ENCODE measurements at regions not wholly inside any gene's neighbourhood (a gene's known extent, or its start where the extent isn't known, plus 50 kb on each side); places are given as distances from the start of the nearest gene placed in this dataset.

DNA sequence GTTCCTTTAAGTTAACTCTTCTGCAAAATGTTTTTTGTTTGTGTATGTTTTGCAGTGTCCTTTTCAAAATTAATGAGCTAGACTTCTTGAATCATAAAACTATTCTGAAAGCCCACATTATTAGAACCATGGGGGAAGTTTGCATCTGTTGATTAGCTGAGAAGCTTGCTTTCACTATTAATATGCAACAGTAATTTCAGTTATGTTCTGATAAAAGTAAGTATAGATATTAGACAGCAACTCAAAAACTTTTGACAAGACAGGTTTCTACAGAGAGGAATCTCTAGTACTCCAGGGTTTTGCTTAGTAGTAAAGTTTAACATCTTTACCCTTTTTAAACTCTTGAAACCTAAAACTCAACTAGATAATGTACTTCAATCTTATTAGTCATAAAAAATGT, 147.8 kb downstream of the UBE2E3 start:
- in situ Hi-C loops (cut with HindIII; ENCODE audit: extremely low pct_ligation_motif_present, low pct_unique_long_range_greater_than_20kb) = no loop called here
- intact Hi-C loops (cut with micrococcal nuclease; ENCODE audit: unreplicated experiment) = no loop called here
- Histone ChIP-seq H3K79me2 (ENCODE audit: insufficient read depth, low read length) (no peaks in the 10 kb centered on the region), H3K4me2 (ENCODE audit: low read depth, low read length) (no peak overlapping the region), H2AFZ (ENCODE audit: low read length) (no peak overlapping the region), H3K36me3 (replicated peaks in 1 of 2; ENCODE audit: control insufficient read depth in 1 of 2, insufficient read depth in 2 of 2, low read length in 2 of 2) (no peaks in the 10 kb centered on the region), H3K4me3 (replicated peaks in 1 of 3; ENCODE audit: insufficient read depth in 1 of 3, low read depth in 2 of 3, low read length in 3 of 3) (no peak overlapping the region), H3K9ac (ENCODE audit: insufficient read depth, low read depth, low read length) (no peak overlapping the region), H3K9me3 (ENCODE audit: low read length) (no peaks in the 10 kb centered on the region), H4K20me1 (ENCODE audit: insufficient read depth, low read length) (no peaks in the 10 kb centered on the region), H3K27me3 (ENCODE audit: control insufficient read depth in 1 of 2, insufficient read depth in 2 of 2, low read length in 2 of 2) (no peaks in the 10 kb centered on the region), H3K27ac (ENCODE audit: extremely low read length, insufficient read depth, low read length) (no peak overlapping the region), H3K4me1 (ENCODE audit: insufficient read depth, low read length) (no peaks in the 10 kb centered on the region)
- DNase-seq (ENCODE audit: low spot score) (no peak), FAIRE-seq (no peak), ATAC-seq (no peak)
- TF ChIP-seq, protein P1, sequence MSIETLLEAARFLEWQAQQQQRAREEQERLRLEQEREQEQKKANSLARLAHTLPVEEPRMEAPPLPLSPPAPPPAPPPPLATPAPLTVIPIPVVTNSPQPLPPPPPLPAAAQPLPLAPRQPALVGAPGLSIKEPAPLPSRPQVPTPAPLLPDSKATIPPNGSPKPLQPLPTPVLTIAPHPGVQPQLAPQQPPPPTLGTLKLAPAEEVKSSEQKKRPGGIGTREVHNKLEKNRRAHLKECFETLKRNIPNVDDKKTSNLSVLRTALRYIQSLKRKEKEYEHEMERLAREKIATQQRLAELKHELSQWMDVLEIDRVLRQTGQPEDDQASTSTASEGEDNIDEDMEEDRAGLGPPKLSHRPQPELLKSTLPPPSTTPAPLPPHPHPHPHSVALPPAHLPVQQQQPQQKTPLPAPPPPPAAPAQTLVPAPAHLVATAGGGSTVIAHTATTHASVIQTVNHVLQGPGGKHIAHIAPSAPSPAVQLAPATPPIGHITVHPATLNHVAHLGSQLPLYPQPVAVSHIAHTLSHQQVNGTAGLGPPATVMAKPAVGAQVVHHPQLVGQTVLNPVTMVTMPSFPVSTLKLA (IDR thresholded peaks at IDR 0.05) = no peak
- TF ChIP-seq ZNF598 (CRISPR knock-in tag; IDR thresholded peaks at IDR 0.05; ENCODE audit: borderline replicate concordance) (no peak), ZNF713 (CRISPR knock-in tag; IDR thresholded peaks at IDR 0.05) (no peak), YEATS2 (CRISPR knock-in tag; IDR thresholded peaks at IDR 0.05; ENCODE audit: borderline replicate concordance) (no peak), ZNF484 (CRISPR knock-in tag; IDR thresholded peaks at IDR 0.05; ENCODE audit: borderline replicate concordance, low read depth) (no peak), ZNF589 (CRISPR knock-in tag; conservative IDR thresholded peaks at IDR 0.05) (no peak), ONECUT2 (CRISPR knock-in tag; IDR thresholded peaks at IDR 0.05) (no peak), ZFX (CRISPR knock-in tag; IDR thresholded peaks at IDR 0.05; ENCODE audit: low read depth) (no peak), KLF9 (CRISPR knock-in tag; IDR thresholded peaks at IDR 0.05; ENCODE audit: low read depth) (no peak)
- TF ChIP-seq, protein P2, sequence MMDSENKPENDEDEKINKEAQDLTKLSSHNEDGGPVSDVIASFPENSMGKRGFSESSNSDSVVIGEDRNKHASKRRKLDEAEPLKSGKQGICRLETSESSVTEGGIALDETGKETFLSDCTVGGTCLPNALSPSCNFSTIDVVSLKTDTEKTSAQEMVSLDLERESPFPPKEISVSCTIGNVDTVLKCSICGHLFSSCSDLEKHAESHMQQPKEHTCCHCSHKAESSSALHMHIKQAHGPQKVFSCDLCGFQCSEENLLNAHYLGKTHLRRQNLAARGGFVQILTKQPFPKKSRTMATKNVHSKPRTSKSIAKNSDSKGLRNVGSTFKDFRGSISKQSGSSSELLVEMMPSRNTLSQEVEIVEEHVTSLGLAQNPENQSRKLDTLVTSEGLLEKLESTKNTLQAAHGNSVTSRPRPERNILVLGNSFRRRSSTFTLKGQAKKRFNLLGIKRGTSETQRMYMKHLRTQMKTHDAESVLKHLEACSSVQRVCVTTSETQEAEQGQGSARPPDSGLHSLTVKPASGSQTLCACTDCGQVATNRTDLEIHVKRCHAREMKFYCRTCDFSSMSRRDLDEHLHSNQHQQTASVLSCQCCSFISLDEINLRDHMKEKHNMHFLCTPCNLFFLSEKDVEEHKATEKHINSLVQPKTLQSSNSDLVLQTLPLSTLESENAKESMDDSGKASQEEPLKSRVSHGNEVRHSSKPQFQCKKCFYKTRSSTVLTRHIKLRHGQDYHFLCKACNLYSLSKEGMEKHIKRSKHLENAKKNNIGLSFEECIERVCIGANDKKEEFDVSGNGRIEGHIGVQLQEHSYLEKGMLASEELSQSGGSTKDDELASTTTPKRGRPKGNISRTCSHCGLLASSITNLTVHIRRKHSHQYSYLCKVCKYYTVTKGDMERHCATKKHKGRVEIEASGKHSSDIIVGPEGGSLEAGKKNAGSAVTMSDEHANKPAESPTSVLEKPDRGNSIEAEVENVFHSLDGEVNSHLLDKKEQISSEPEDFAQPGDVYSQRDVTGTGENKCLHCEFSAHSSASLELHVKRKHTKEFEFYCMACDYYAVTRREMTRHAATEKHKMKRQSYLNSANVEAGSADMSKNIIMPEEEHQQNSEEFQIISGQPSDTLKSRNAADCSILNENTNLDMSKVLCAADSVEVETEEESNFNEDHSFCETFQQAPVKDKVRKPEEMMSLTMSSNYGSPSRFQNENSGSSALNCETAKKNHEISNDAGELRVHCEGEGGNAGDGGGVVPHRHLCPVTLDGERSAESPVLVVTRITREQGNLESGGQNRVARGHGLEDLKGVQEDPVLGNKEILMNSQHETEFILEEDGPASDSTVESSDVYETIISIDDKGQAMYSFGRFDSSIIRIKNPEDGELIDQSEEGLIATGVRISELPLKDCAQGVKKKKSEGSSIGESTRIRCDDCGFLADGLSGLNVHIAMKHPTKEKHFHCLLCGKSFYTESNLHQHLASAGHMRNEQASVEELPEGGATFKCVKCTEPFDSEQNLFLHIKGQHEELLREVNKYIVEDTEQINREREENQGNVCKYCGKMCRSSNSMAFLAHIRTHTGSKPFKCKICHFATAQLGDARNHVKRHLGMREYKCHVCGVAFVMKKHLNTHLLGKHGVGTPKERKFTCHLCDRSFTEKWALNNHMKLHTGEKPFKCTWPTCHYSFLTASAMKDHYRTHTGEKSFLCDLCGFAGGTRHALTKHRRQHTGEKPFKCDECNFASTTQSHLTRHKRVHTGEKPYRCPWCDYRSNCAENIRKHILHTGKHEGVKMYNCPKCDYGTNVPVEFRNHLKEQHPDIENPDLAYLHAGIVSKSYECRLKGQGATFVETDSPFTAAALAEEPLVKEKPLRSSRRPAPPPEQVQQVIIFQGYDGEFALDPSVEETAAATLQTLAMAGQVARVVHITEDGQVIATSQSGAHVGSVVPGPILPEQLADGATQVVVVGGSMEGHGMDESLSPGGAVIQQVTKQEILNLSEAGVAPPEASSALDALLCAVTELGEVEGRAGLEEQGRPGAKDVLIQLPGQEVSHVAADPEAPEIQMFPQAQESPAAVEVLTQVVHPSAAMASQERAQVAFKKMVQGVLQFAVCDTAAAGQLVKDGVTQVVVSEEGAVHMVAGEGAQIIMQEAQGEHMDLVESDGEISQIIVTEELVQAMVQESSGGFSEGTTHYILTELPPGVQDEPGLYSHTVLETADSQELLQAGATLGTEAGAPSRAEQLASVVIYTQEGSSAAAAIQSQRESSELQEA (CRISPR knock-in tag; IDR thresholded peaks at IDR 0.05; ENCODE audit: not compliant biosample characterization) = no peak
- BruUV-seq (replicated peaks) = no TSS peak
- CTCF ChIA-PET (ENCODE audit: low intra/inter-chr PET ratio, low total read pairs) = no interaction called here
- POLR2A ChIA-PET = no interaction called here

Measured in HepG2 (cell line).